GM12892 (cell line): ENCODE measurements at regions not wholly inside any gene's neighbourhood (a gene's known extent, or its start where the extent isn't known, plus 50 kb on each side); places are given as distances from the start of the nearest gene placed in this dataset.

ENCODE experiments used
- POLR2A ChIP-seq: IDR thresholded peaks from 2 replicates; pipeline ENCODE4 v1.6.1; 2011; ENCODE audit warnings: low read depth, low read length, control low read depth
- POLR2AphosphoS5 ChIP-seq: IDR thresholded peaks from 2 replicates; pipeline ENCODE4 v1.6.1; 2011; ENCODE audit warnings: low read depth, low read length, control low read depth

- TF ChIP-seq POLR2AphosphoS5 (no peak), POLR2A (no peak)
Measured at GRCh38 chr16:85181739-85182129, 69.5 kb upstream of the CIBAR2 start.
